OCI-LY7 (cell line): ENCODE measurements at regions not wholly inside any gene's neighbourhood (a gene's known extent, or its start where the extent isn't known, plus 50 kb on each side); places are given as distances from the start of the nearest gene placed in this dataset.

Source experiments
- BruUV-seq: library from RNA; stranded (reverse); fragments of 400-500 nt; replicated peaks from 2 replicates; lab custom pipeline; 2021; lab: Mats Ljungman, UMichigan
- CTCF ChIA-PET: fragments of 300-600 bp; sonication (Branson Sonifier 250); formaldehyde crosslinking; loops from one replicate; lab custom pipeline; 2022; ENCODE audit warnings: antibody characterized with exemption; ENCODE audit not compliant: unreplicated experiment; lab: Charles Lee
- POLR2A ChIA-PET: fragments of 300-600 bp; sonication (Branson Sonifier 250); formaldehyde crosslinking; loops from one replicate; lab custom pipeline; 2022; ENCODE audit warnings: antibody characterized with exemption; lab: Charles Lee
- DNase-seq: peaks from one replicate; pipeline ENCODE4 v3.0.0-alpha.2; 2015; ENCODE audit warnings: low spot score
- H2AFZ ChIP-seq: fragments of 200-600 bp; sonication (generic), shearing (Covaris generic); 2 replicates; pipeline ENCODE4 v1.6.1; 2014; ENCODE audit warnings: mild to moderate bottlenecking, antibody characterized with exemption, low read length, moderate library complexity
- H3K27ac ChIP-seq: fragments of 200-600 bp; sonication (generic); 2 replicates; pipeline ENCODE4 v1.5.1; 2014; ENCODE audit warnings: mixed run types, low read depth, mild to moderate bottlenecking, moderate library complexity, low read length, inconsistent platforms; ENCODE audit not compliant: poor library complexity, severe bottlenecking
- H3K36me3 ChIP-seq: fragments of 200-600 bp; sonication (generic); 2 replicates; pipeline ENCODE4 v1.6.1; 2014; ENCODE audit warnings: mild to moderate bottlenecking, antibody characterized with exemption, low read length, moderate library complexity, mixed read lengths; ENCODE audit not compliant: insufficient read depth
- H3K4me1 ChIP-seq: fragments of 200-600 bp; sonication (generic); 2 replicates; pipeline ENCODE4 v1.5.1; 2014; ENCODE audit warnings: mild to moderate bottlenecking, low read length; ENCODE audit not compliant: insufficient read depth, poor library complexity, severe bottlenecking
- H3K4me2 ChIP-seq: fragments of 200-600 bp; sonication (generic); 2 replicates; pipeline ENCODE4 v1.6.1; 2014; ENCODE audit warnings: mild to moderate bottlenecking, low read length
- H3K4me3 ChIP-seq: fragments of 200-600 bp; sonication (generic); 2 replicates; pipeline ENCODE4 v1.5.1; 2014; ENCODE audit warnings: mild to moderate bottlenecking, low read depth, low read length; ENCODE audit not compliant: poor library complexity, severe bottlenecking
- H3K79me2 ChIP-seq: fragments of 200-600 bp; sonication (generic); 2 replicates; pipeline ENCODE4 v1.6.1; 2016; ENCODE audit warnings: low read depth, mild to moderate bottlenecking, low read length, moderate library complexity, mixed read lengths; ENCODE audit not compliant: insufficient read depth
- H3K9me2 ChIP-seq: fragments of 200-600 bp; sonication (generic); 2 replicates; pipeline ENCODE4 v1.6.1; 2016; ENCODE audit warnings: mild to moderate bottlenecking, low read length, mixed read lengths; ENCODE audit not compliant: insufficient read depth
- H3K9me3 ChIP-seq: fragments of 200-600 bp; sonication (generic); 2 replicates; pipeline ENCODE4 v1.6.1; 2014; ENCODE audit warnings: mild to moderate bottlenecking, mixed run types, low read length, mixed read lengths
- H4K20me1 ChIP-seq: fragments of 200-600 bp; sonication (generic); 2 replicates; pipeline ENCODE4 v1.6.1; 2014; ENCODE audit warnings: mild to moderate bottlenecking, antibody characterized with exemption, low read length, moderate library complexity, mixed read lengths; ENCODE audit not compliant: insufficient read depth
- CTCF ChIP-seq: fragments of 200-600 bp; sonication (generic); conservative IDR thresholded peaks from 2 replicates; pipeline ENCODE4 v1.5.1; 2014; ENCODE audit warnings: mild to moderate bottlenecking, antibody characterized with exemption, low read length, moderate library complexity, mixed read lengths
- EZH2phosphoT487 ChIP-seq: fragments of 200-600 bp; sonication (generic); IDR thresholded peaks from 2 replicates; pipeline ENCODE4 v1.6.1; 2018; ENCODE audit warnings: low read depth, borderline replicate concordance, mild to moderate bottlenecking, mixed run types, antibody characterized with exemption, low read length, moderate library complexity, mixed read lengths
- intact Hi-C: fragments of 100-400 bp; cut with micrococcal nuclease; formaldehyde crosslinking; loops from one replicate; pipeline ENCODE4 v1.10.0; 2022; ENCODE audit not compliant: unreplicated experiment

GRCh38 chr10:28744069-28744768, 66.9 kb downstream of the BAMBI start:
- no peaks in the 10 kb centered on the region for H3K9me2 ChIP-seq
- no peak for TF ChIP-seq EZH2phosphoT487
- no peak for TF ChIP-seq CTCF
- no peak overlapping the region for H3K4me3 ChIP-seq
- H3K9me3 ChIP-seq = no peaks in the 10 kb centered on the region
- intact Hi-C loops = no loop called here
- DNase-seq = no peak
- no peak overlapping the region for H3K4me2 ChIP-seq
- no peak overlapping the region for H3K27ac ChIP-seq
- ChIA-PET CTCF (no interaction called here), POLR2A (no interaction called here)
- H3K4me1 ChIP-seq = no peaks in the 10 kb centered on the region
- BruUV-seq = no TSS peak
- no peaks in the 10 kb centered on the region for H3K79me2 ChIP-seq
- H3K36me3 ChIP-seq = no peaks in the 10 kb centered on the region
- no peaks in the 10 kb centered on the region for H4K20me1 ChIP-seq
- H2AFZ ChIP-seq = no peak overlapping the region

- Histone ChIP-seq H3K79me2 (no peaks in the 10 kb centered on the region), H3K9me3 (no peaks in the 10 kb centered on the region), H3K4me1 (no peaks in the 10 kb centered on the region), H3K27ac (no peak overlapping the region), H3K36me3 (no peaks in the 10 kb centered on the region), H3K4me2 (no peak overlapping the region), H2AFZ (no peak overlapping the region), H3K9me2 (no peaks in the 10 kb centered on the region), H4K20me1 (no peaks in the 10 kb centered on the region), H3K4me3 (no peak overlapping the region)
- CTCF ChIA-PET = interaction anchor here (0.6 kb wide), 1 partner anchor 119 kb away, joined by 3 read pairs; no protein-coding TSS in a partner anchor
- no TSS peak for BruUV-seq
- TF ChIP-seq EZH2phosphoT487 (no peak), CTCF (no peak)
- intact Hi-C loops = no loop called here
- POLR2A ChIA-PET = no interaction called here
- no peak for DNase-seq
These were observed 77.8 kb downstream of the BAMBI start for GRCh38 chr10:28754930-28755718.
